ENCODE measurements at regions not wholly inside any gene's neighbourhood (a gene's known extent, or its start where the extent isn't known, plus 50 kb on each side); places are given as distances from the start of the nearest gene placed in this dataset.
"Not testable (repeated sequence)": the region's sequence is repeated elsewhere in the genome, so short reads cannot be mapped to it uniquely, and the experiment has no call there.

GRCh38 chr20:30309938-30310337, 947.5 kb upstream of the DEFB115 start:
- not testable (repeated sequence) for H3K4me3 ChIP-seq (ENCODE audit: low read depth, low read length)

GRCh38 chr20:30310385-30310784, 947.1 kb upstream of the DEFB115 start:
- H3K4me3 ChIP-seq (ENCODE audit: low read depth, low read length): not testable (repeated sequence)

- H3K4me3 ChIP-seq (ENCODE audit: low read depth, low read length): not testable (repeated sequence)
Measured at GRCh38 chr20:30312220-30312619, 945.2 kb upstream of the DEFB115 start.

- H3K4me3 ChIP-seq (ENCODE audit: low read depth, low read length): not testable (repeated sequence)
Measured at GRCh38 chr20:30313660-30314059, 943.8 kb upstream of the DEFB115 start.

- H3K4me3 ChIP-seq (ENCODE audit: low read depth, low read length): not testable (repeated sequence)
Measured at GRCh38 chr20:30316063-30316462, 941.4 kb upstream of the DEFB115 start.

- H3K4me3 ChIP-seq (ENCODE audit: low read depth, low read length): not testable (repeated sequence)
Measured at GRCh38 chr20:30316532-30317299, 940.7 kb upstream of the DEFB115 start.

- not testable (repeated sequence) for H3K4me3 ChIP-seq (ENCODE audit: low read depth, low read length)
Measured at GRCh38 chr20:30333744-30334143, 923.7 kb upstream of the DEFB115 start.

GRCh38 chr20:30337556-30337955, 919.9 kb upstream of the DEFB115 start:
- not testable (repeated sequence) for H3K4me3 ChIP-seq (ENCODE audit: low read depth, low read length)

GRCh38 chr20:30348932-30349331, 908.5 kb upstream of the DEFB115 start:
- H3K4me3 ChIP-seq (ENCODE audit: low read depth, low read length): not testable (repeated sequence)

- not testable (repeated sequence) for H3K4me3 ChIP-seq (ENCODE audit: low read depth, low read length)
- TF ChIP-seq CTCF (IDR thresholded peaks at IDR 0.05; ENCODE audit: borderline replicate concordance, insufficient read depth, low read depth, low read length): peak; percentile 31; the same call in 1 of the 2 replicates
Measured at GRCh38 chr20:30356854-30357467, 900.5 kb upstream of the DEFB115 start.

- H3K4me3 ChIP-seq (ENCODE audit: low read depth, low read length): not testable (repeated sequence)
Measured at GRCh38 chr20:30361756-30362155, 895.7 kb upstream of the DEFB115 start.

GRCh38 chr20:30376430-30376766, 881.1 kb upstream of the DEFB115 start:
- peak overlapping the region; percentile 48 for H3K4me3 ChIP-seq (ENCODE audit: low read depth, low read length)

- peak overlapping the region; percentile 48 for H3K4me3 ChIP-seq (ENCODE audit: low read depth, low read length)
- peak; percentile 76 for TF ChIP-seq CTCF (IDR thresholded peaks at IDR 0.05; ENCODE audit: borderline replicate concordance, insufficient read depth, low read depth, low read length)
Measured at GRCh38 chr20:30376767-30377658, 880.5 kb upstream of the DEFB115 start.

GRCh38 chr20:30378317-30378716, 879.1 kb upstream of the DEFB115 start:
- H3K4me3 ChIP-seq (ENCODE audit: low read depth, low read length): not testable (repeated sequence)

GRCh38 chr20:30378721-30379120, 878.7 kb upstream of the DEFB115 start:
- not testable (repeated sequence) for H3K4me3 ChIP-seq (ENCODE audit: low read depth, low read length)

- not testable (repeated sequence) for H3K4me3 ChIP-seq (ENCODE audit: low read depth, low read length)
Measured at GRCh38 chr20:30384841-30385240, 872.6 kb upstream of the DEFB115 start.

- H3K4me3 ChIP-seq (ENCODE audit: low read depth, low read length): not testable (repeated sequence)
Measured at GRCh38 chr20:30386099-30386498, 871.4 kb upstream of the DEFB115 start.

GRCh38 chr20:30387823-30388222, 869.6 kb upstream of the DEFB115 start:
- not testable (repeated sequence) for H3K4me3 ChIP-seq (ENCODE audit: low read depth, low read length)

Measured in GM12875 (cell line).